ENCODE measurements at regions not wholly inside any gene's neighbourhood (a gene's known extent, or its start where the extent isn't known, plus 50 kb on each side); places are given as distances from the start of the nearest gene placed in this dataset.

GRCh38 chrX:38939067-38939466, 137.8 kb downstream of the MID1IP1 start:
- H3K9me3 ChIP-seq (ENCODE audit: insufficient read depth, low read length): no peaks in the 10 kb centered on the region
- H3K79me2 ChIP-seq (ENCODE audit: insufficient read depth, low read length): no peaks in the 10 kb centered on the region
- no peak overlapping the region for H3K4me3 ChIP-seq (ENCODE audit: insufficient read depth, low read length, poor library complexity, severe bottlenecking)
- H3K9me2 ChIP-seq (replicated peaks; ENCODE audit: insufficient read depth, low read length): no peaks in the 10 kb centered on the region
- no peak for TF ChIP-seq CTCF (IDR thresholded peaks at IDR 0.05; ENCODE audit: insufficient read depth, low read length, poor library complexity, severe bottlenecking)
- no peak for TF ChIP-seq EZH2phosphoT487 (conservative IDR thresholded peaks at IDR 0.05; ENCODE audit: low read length)
- no peak overlapping the region for H3K27ac ChIP-seq (ENCODE audit: low read depth, low read length)
- H2AFZ ChIP-seq (ENCODE audit: low read depth, low read length, severe bottlenecking): no peak overlapping the region
- no peaks in the 10 kb centered on the region for H3K36me3 ChIP-seq (ENCODE audit: low read length)
- H3F3A ChIP-seq (ENCODE audit: insufficient read depth): no peaks in the 10 kb centered on the region
- no peaks in the 10 kb centered on the region for H3K27me3 ChIP-seq (ENCODE audit: low read length)
- no peak overlapping the region for H3K4me2 ChIP-seq (ENCODE audit: low read depth, low read length, poor library complexity, severe bottlenecking)
- no peak overlapping the region for H3K9ac ChIP-seq (ENCODE audit: low read length)
- no peaks in the 10 kb centered on the region for H4K20me1 ChIP-seq (ENCODE audit: low read depth, low read length)

- no peaks in the 10 kb centered on the region for H3K79me2 ChIP-seq (ENCODE audit: insufficient read depth, low read length)
- H3K9me2 ChIP-seq (replicated peaks; ENCODE audit: insufficient read depth, low read length): no peaks in the 10 kb centered on the region
- TF ChIP-seq CTCF (IDR thresholded peaks at IDR 0.05; ENCODE audit: insufficient read depth, low read length, poor library complexity, severe bottlenecking) (no peak), EZH2phosphoT487 (conservative IDR thresholded peaks at IDR 0.05; ENCODE audit: low read length) (no peak)
- H3K27ac ChIP-seq (ENCODE audit: low read depth, low read length): no peak overlapping the region
- no peaks in the 10 kb centered on the region for H3K36me3 ChIP-seq (ENCODE audit: low read length)
- H3K9me3 ChIP-seq (ENCODE audit: insufficient read depth, low read length): no peaks in the 10 kb centered on the region
- no peak overlapping the region for H3K9ac ChIP-seq (ENCODE audit: low read length)
- no peaks in the 10 kb centered on the region for H4K20me1 ChIP-seq (ENCODE audit: low read depth, low read length)
- no peaks in the 10 kb centered on the region for H3K27me3 ChIP-seq (ENCODE audit: low read length)
- H3K4me2 ChIP-seq (ENCODE audit: low read depth, low read length, poor library complexity, severe bottlenecking): no peak overlapping the region
- H3K4me3 ChIP-seq (ENCODE audit: insufficient read depth, low read length, poor library complexity, severe bottlenecking): no peak overlapping the region
- H2AFZ ChIP-seq (ENCODE audit: low read depth, low read length, severe bottlenecking): no peak overlapping the region
- H3F3A ChIP-seq (ENCODE audit: insufficient read depth): no peaks in the 10 kb centered on the region
Observed at GRCh38 chrX:38940547-38940946, 139.3 kb downstream of the MID1IP1 start.

- no peaks in the 10 kb centered on the region for H3K27me3 ChIP-seq (ENCODE audit: low read length)
- H3K79me2 ChIP-seq (ENCODE audit: insufficient read depth, low read length): no peaks in the 10 kb centered on the region
- H3K9me3 ChIP-seq (ENCODE audit: insufficient read depth, low read length): no peaks in the 10 kb centered on the region
- TF ChIP-seq EZH2phosphoT487 (conservative IDR thresholded peaks at IDR 0.05; ENCODE audit: low read length) (no peak), CTCF (IDR thresholded peaks at IDR 0.05; ENCODE audit: insufficient read depth, low read length, poor library complexity, severe bottlenecking) (no peak)
- no peak overlapping the region for H3K27ac ChIP-seq (ENCODE audit: low read depth, low read length)
- no peak overlapping the region for H2AFZ ChIP-seq (ENCODE audit: low read depth, low read length, severe bottlenecking)
- no peak overlapping the region for H3K4me3 ChIP-seq (ENCODE audit: insufficient read depth, low read length, poor library complexity, severe bottlenecking)
- H3K36me3 ChIP-seq (ENCODE audit: low read length): no peaks in the 10 kb centered on the region
- H3K4me2 ChIP-seq (ENCODE audit: low read depth, low read length, poor library complexity, severe bottlenecking): no peak overlapping the region
- H3K9me2 ChIP-seq (replicated peaks; ENCODE audit: insufficient read depth, low read length): no peaks in the 10 kb centered on the region
- no peak overlapping the region for H3K9ac ChIP-seq (ENCODE audit: low read length)
- no peaks in the 10 kb centered on the region for H4K20me1 ChIP-seq (ENCODE audit: low read depth, low read length)
- no peaks in the 10 kb centered on the region for H3F3A ChIP-seq (ENCODE audit: insufficient read depth)
Observed at GRCh38 chrX:38941675-38942074, 140.4 kb downstream of the MID1IP1 start.
